ENCODE measurements at regions not wholly inside any gene's neighbourhood (a gene's known extent, or its start where the extent isn't known, plus 50 kb on each side); places are given as distances from the start of the nearest gene placed in this dataset.
"Not testable (repeated sequence)": the region's sequence is repeated elsewhere in the genome, so short reads cannot be mapped to it uniquely, and the experiment has no call there.

DNA sequence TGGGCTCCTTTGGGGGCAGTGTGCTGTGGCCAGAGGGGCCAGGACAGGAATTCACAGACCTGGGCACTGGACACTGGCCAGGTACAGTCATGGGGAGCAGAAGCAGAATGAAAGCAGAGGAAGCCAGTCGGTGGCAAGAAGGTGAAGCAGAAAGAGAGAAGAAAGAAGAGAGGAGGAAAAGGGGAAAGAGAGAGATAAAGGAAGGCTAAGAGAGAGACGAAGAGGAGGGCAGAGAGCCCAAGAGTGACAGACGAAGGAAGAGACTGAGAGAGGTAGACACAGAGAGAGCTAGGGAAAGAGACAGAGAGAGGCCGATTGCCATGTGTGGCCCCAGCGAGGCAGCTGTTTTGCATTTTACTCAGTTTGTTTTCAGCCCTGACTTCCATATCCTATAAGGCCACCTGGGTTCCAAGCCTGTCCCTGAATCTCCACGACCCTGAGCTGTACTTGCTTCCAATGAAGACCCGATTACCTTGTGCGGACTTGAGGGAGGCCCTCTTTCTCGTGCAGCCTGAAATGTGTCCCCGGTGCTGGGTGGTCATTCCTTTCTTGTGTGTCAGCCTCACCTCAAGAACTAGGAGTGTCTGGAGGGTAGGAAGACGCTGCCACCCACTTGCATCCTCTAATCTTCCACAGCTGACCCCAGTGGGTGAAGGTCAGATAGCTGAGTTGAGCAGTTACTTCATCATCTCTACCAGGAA is 73.9 kb downstream of the LSM3 start:
- no peak for DNase-seq

DNA sequence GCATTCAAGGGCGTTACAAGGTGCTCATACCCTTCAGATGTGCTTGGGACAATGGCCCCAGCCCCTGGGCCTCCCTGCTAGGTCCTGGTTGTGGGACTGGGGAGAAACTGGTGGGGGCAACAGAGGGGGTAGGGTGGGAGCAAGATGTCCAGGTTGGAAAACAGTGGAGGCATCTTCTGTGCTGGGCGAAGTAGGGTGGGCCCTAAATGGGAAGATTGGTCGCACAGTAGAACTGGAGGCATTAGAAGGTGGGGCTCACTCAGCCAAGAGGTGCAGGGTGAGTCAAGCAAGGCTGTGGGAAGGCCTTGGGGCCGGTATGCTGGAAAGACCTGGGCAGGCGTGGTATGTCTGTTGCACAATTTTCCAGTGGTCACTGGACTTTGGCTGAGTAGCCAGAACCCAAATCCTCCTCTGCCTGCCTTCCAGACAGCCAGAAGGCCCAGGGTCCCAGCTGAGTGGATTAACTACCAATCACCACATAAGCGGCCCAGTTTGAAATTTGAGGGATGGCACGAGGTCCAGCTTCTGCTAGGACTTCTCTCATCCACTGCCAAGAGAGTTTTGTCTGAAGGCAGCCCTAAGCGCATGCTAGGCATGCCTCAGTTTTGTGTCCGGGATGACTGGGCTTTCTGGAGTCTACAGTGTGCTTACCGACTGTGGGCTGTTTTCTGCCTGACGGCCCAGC is 74.5 kb downstream of the LSM3 start:
- no peak for DNase-seq

- DNase-seq: no peak
These were observed 75.2 kb downstream of the LSM3 start for GRCh38 chr3:14253707-14254382.

- DNase-seq: no peak
These were observed 76.4 kb downstream of the LSM3 start for GRCh38 chr3:14254812-14255702.

DNA sequence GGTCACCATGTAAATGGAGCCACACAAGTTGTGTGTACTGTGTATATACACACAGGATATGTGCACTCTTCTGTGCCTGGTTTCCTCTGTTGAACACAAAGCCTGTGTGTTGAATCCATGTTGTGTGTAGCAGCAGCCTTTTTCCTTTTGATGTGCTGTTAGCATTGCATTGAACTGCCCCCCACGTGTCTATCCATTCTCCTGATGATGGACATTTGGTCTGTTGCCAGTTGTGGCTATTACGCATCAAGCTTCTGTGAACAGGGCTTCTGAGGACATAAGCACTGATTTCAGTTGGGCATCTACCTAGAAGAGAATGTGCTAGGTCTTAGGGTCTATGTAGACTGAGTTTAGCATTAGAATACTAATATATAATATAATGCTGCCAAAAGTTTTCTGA is 77.4 kb downstream of the LSM3 start:
- DNase-seq: peak; percentile 55

- no peak for DNase-seq
These were observed 78.1 kb downstream of the LSM3 start for GRCh38 chr3:14256561-14257342.

DNA sequence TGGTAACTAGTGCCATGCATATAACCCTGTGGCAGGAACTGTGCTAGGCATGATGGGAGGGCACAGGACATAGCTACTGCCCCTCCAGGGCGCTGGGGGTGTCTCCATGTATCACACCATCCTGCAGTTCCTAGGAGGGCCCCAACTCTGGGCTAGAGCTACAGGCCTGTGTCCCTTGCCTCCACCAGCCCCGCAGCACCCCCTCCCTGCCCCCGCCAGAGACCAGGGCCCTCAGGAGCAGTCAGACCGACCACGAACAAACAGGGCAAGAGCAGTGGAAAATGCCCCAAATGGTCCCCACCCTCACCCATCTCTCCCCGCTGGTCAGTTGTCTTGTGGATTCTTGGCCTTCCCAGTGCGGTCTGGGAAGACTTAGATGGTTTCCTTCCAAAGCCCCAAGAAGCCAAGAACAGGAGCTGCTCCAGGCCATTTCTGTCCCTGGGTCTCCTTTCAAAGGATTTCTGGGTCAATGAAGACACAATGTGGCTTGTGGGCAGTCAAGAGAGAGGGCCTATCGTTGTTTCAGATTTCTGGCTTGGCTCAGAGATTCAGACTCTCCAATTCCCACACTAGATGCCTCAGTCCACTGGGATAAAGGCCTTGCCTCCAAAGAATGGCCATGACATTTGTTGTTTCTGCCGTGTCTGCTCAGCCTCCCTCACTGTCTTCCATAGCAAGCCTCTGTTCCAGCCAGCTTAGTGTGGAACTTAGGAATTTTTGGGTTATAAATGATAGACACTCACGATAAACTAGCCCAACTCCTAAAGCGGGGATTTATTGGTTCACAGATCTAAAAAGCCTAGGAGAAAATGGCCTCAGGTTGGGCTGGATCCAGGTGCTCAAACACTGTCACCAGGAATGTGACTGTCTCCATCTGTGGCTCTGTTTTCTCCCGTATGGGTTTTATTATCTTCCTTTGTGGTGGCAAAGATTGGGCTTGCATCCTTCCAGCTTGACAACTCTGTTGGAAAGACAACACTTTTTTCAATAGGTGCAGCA is 80.6 kb downstream of the LSM3 start:
- DNase-seq: no peak

- DNase-seq: no peak
These were observed 81.8 kb downstream of the LSM3 start for GRCh38 chr3:14260463-14260862.

GRCh38 chr3:14261229-14261628 is 82.6 kb downstream of the LSM3 start:
- peak; percentile 71 for DNase-seq

DNA sequence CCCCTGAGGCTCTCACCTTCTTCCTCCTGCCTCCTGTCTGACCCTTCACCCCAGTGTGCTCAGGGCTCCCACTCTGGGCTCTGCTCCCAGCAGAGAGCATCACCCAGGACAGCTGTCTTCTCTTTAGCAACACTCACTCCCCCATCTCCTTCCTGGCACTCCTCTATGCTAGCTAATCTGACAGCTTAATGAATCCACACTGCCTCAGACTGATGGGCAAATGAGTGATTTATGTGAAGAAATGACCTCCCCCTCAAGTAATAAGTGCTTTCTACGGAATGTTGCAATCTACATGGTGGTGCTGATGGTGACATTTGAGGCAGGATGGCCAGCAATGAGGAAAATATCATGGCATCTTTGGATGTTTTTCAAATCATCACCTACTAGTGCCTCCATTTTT is 83.6 kb downstream of the LSM3 start:
- DNase-seq: peak; percentile 20

- no peak for DNase-seq
These were observed 84.2 kb downstream of the LSM3 start for GRCh38 chr3:14262867-14263266.

- no peak for DNase-seq
These were observed 84.8 kb downstream of the LSM3 start for GRCh38 chr3:14263317-14264005.

- peak; percentile 41 for DNase-seq
These were observed 86.8 kb downstream of the LSM3 start for GRCh38 chr3:14265246-14265962.

GRCh38 chr3:14266361-14266760 is 87.7 kb downstream of the LSM3 start:
- DNase-seq: peak; percentile 85

DNA sequence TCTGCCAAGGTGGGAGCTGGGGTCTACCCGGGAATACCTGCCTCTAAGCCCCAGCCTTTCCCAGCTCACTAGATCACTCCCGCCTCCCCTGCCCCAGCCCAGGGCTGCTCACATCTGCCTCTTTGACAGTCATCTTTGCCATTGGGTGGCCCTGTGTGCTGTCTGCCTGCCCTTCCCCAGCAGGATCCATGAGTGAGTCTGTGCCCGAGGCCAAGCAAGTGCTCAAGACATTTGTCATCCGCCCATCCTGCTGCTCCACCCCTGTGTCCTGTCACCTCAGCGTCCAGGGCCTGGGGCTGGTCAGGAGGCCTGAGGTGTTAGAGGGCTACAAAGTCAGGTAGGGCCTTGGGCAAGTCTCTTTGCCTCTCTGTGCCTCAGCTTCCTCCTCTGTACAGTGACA is 89.4 kb downstream of the LSM3 start:
- DNase-seq: no peak

DNA sequence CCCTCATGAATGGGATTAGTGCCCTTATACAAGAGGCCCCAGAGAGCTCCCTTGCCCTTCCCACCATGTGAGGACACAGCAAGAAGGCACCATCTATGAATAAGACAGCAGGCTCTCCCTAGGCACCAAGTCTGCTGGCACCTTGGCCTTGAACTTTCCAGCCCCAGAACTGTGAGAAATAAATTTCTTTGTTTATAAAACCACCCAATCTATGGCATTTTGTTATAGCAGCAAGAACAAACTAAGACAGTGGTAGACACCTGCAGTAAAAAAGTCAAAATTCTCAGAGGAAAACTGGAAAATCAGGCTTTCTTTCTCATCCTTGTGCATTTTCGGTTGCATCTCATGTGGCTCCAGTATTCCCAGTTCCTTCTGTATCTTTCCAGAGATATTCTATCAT is 90.3 kb downstream of the LSM3 start:
- DNase-seq: no peak

GRCh38 chr3:14272041-14272958 is 93.7 kb downstream of the LSM3 start:
- not testable (repeated sequence) for DNase-seq

- not testable (repeated sequence) for DNase-seq
These were observed 94.4 kb downstream of the LSM3 start for GRCh38 chr3:14272959-14273560.

All from fibroblast of skin of right biceps (primary cell).